PC-9 (cell line): ENCODE measurements at regions not wholly inside any gene's neighbourhood (a gene's known extent, or its start where the extent isn't known, plus 50 kb on each side); places are given as distances from the start of the nearest gene placed in this dataset.
"Not testable (repeated sequence)": the region's sequence is repeated elsewhere in the genome, so short reads cannot be mapped to it uniquely, and the experiment has no call there.

Experiments used
- BruUV-seq: library from RNA; stranded (reverse); fragments of 400-500 nt; replicated peaks from 2 replicates; lab custom pipeline; 2021; lab: Mats Ljungman, UMichigan
- CTCF ChIA-PET: fragments of 300-600 bp; sonication (Branson Sonifier 250); formaldehyde crosslinking; loops from one replicate; lab custom pipeline; 2022; ENCODE audit warnings: antibody characterized with exemption; lab: Charles Lee
- POLR2A ChIA-PET: fragments of 300-600 bp; sonication (Branson Sonifier 250); formaldehyde crosslinking; loops from one replicate; lab custom pipeline; 2022; ENCODE audit warnings: antibody characterized with exemption; ENCODE audit not compliant: unreplicated experiment; lab: Charles Lee
- DNase-seq, 2 experiments: peaks; one replicate each; pipeline versions ENCODE4 v3.0.0 to v3.0.0-alpha.2; 2015 to 2022; ENCODE audit warnings: mixed read lengths in 1 of 2
- H2AFZ ChIP-seq: fragments of 200-600 bp; sonication (generic); 2 replicates; pipeline ENCODE4 v1.8.1; 2017; ENCODE audit warnings: antibody characterized with exemption
- H3F3A ChIP-seq: fragments of 200-600 bp; sonication (generic); 2 replicates; pipeline ENCODE4 v1.8.1; 2017; ENCODE audit warnings: antibody characterized with exemption, mild to moderate bottlenecking, low read depth; ENCODE audit not compliant: insufficient read depth
- H3K27ac ChIP-seq: fragments of 200-600 bp; sonication (generic); 2 replicates; pipeline ENCODE4 v1.6.1; 2016; ENCODE audit warnings: mixed run types
- H3K27me3 ChIP-seq: fragments of 200-600 bp; sonication (generic); 2 replicates; pipeline ENCODE4 v1.6.1; 2016; ENCODE audit warnings: low read depth, mixed run types; ENCODE audit not compliant: insufficient read depth
- H3K36me3 ChIP-seq: fragments of 200-600 bp; sonication (generic); 2 replicates; pipeline ENCODE4 v1.6.1; 2016; ENCODE audit warnings: low read depth, mixed run types
- H3K4me1 ChIP-seq: fragments of 200-600 bp; sonication (generic); replicated peaks from 2 replicates; pipeline ENCODE4 v1.6.1; 2016; ENCODE audit warnings: mixed run types; ENCODE audit not compliant: insufficient read depth
- H3K4me2 ChIP-seq: fragments of 200-600 bp; sonication (generic); 2 replicates; pipeline ENCODE4 v1.6.1; 2017; ENCODE audit warnings: mixed run types
- H3K4me3 ChIP-seq: fragments of 200-600 bp; sonication (generic); 2 replicates; pipeline ENCODE4 v1.6.1; 2016; ENCODE audit warnings: mixed run types
- H3K79me2 ChIP-seq: fragments of 200-600 bp; sonication (generic); 2 replicates; pipeline ENCODE4 v1.6.1; 2017; ENCODE audit warnings: low read depth, mixed run types
- H3K9me2 ChIP-seq: fragments of 200-600 bp; sonication (generic); 2 replicates; pipeline ENCODE4 v1.8.1; 2017; ENCODE audit warnings: mild to moderate bottlenecking; ENCODE audit not compliant: insufficient read depth
- H3K9me3 ChIP-seq: fragments of 200-600 bp; sonication (generic); 2 replicates; pipeline ENCODE4 v1.8.1; 2016; ENCODE audit warnings: low read depth; ENCODE audit not compliant: insufficient read depth
- H4K20me1 ChIP-seq: fragments of 200-600 bp; sonication (generic); 2 replicates; pipeline ENCODE4 v1.8.1; 2017; ENCODE audit not compliant: insufficient read depth
- CTCF ChIP-seq: fragments of 200-600 bp; sonication (generic); conservative IDR thresholded peaks from 2 replicates; pipeline ENCODE4 v1.6.1; 2017; ENCODE audit warnings: mixed run types, antibody characterized with exemption, mild to moderate bottlenecking, moderate library complexity
- EZH2 ChIP-seq: fragments of 200-600 bp; sonication (generic); IDR thresholded peaks from 2 replicates; pipeline ENCODE4 v1.8.0; 2017; ENCODE audit warnings: antibody characterized with exemption, low read depth
- intact Hi-C: fragments of 100-400 bp; cut with micrococcal nuclease; formaldehyde crosslinking; loops from one replicate; pipeline ENCODE4 v1.10.0; 2022; ENCODE audit not compliant: unreplicated experiment

DNA sequence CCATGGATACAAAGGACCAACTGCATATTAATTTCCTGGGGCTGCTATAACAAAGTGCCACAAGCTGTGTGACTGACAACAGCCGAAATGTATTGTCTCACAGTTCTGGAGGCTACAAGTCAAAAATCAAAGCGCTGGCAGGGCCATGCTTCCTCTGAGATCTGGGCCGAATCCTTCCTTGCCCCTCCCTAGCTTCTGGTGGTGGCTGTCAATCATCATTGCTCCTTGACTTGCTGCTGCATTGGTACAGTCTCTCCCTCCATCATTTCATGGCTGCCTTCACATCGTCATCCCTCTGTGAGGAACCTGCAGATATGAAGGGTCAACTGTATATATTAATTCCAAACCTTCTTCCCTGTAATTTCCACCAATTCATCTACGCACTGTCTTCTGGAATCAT is 118.3 kb downstream of the EXOC5 start:
- Histone ChIP-seq H4K20me1 (no peaks in the 10 kb centered on the region), H3K4me1 (peaks cover 5% of the 10 kb centered on the region; the same call in 1 of the 2 replicates), H3K4me3 (no peak overlapping the region), H3K27me3 (no peaks in the 10 kb centered on the region), H3K4me2 (no peak overlapping the region), H3K79me2 (no peaks in the 10 kb centered on the region), H3K9me2 (no peaks in the 10 kb centered on the region), H2AFZ (0 out of 2 replicates have a peak overlapping the region, but pooled peaks have one; percentile 8), H3K9me3 (no peaks in the 10 kb centered on the region), H3F3A (no peaks in the 10 kb centered on the region), H3K36me3 (no peaks in the 10 kb centered on the region), H3K27ac (no peak overlapping the region)
- DNase-seq: no peak
- BruUV-seq: no TSS peak
- intact Hi-C loops: no loop called here
- ChIA-PET POLR2A (no interaction called here), CTCF (no interaction called here)
- TF ChIP-seq CTCF (no peak), EZH2 (no peak)

GRCh38 chr14:57139173-57139572 is 129.5 kb downstream of the EXOC5 start:
- TF ChIP-seq CTCF (no peak), EZH2 (no peak)
- Histone ChIP-seq H3F3A (no peaks in the 10 kb centered on the region), H3K4me3 (no peak overlapping the region), H3K27ac (no peak overlapping the region), H2AFZ (no peak overlapping the region), H3K27me3 (no peaks in the 10 kb centered on the region), H3K9me2 (no peaks in the 10 kb centered on the region), H3K36me3 (no peaks in the 10 kb centered on the region), H3K9me3 (no peaks in the 10 kb centered on the region), H4K20me1 (no peaks in the 10 kb centered on the region), H3K4me2 (no peak overlapping the region), H3K4me1 (no peaks in the 10 kb centered on the region), H3K79me2 (no peaks in the 10 kb centered on the region)
- no TSS peak for BruUV-seq
- ChIA-PET POLR2A (no interaction called here), CTCF (no interaction called here)
- DNase-seq: no peak
- intact Hi-C loops: no loop called here

DNA sequence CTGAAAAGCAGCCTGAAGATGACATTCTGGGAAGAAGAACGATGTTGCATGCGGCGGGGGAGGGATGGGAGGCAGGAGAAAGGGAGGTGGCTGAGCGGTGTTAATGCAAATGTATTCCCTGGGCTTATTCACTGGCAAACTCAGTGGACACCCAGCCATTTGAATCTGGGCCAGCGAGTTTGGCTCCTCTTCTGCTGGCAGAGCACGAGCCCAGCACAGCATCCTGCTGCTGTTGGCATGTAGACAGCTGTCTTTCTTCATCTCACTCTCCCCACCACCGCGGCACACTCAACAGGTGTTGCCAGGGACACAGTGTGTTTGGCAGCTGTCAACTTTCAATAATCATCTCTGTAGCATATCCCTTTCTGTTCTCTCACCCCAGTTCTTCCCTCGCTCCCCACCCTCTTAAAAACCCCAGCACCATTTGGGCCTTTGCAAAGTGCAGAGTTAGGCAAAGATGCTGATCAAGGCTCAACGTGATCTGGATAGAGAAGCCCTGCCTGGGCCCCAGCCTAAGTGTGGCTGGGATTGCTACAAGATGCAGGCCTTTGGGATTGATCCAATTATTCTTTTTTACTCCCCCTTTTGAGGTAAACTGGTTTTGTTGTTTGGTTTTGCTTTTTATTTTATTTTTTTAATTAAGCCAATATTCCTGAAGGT is 131.9 kb downstream of the EXOC5 start:
- DNase-seq: no peak
- Histone ChIP-seq H3K36me3 (no peaks in the 10 kb centered on the region), H4K20me1 (no peaks in the 10 kb centered on the region), H3K4me1 (no peaks in the 10 kb centered on the region), H3K79me2 (no peaks in the 10 kb centered on the region), H3K4me2 (no peak overlapping the region), H3K27me3 (no peaks in the 10 kb centered on the region), H3K9me3 (no peaks in the 10 kb centered on the region), H3K27ac (no peak overlapping the region), H3F3A (no peaks in the 10 kb centered on the region), H2AFZ (no peak overlapping the region), H3K9me2 (no peaks in the 10 kb centered on the region), H3K4me3 (no peak overlapping the region)
- no TSS peak for BruUV-seq
- intact Hi-C loops: no loop called here
- POLR2A ChIA-PET: no interaction called here
- TF ChIP-seq CTCF: no peak
- TF ChIP-seq EZH2: no peak
- CTCF ChIA-PET: no interaction called here

DNA sequence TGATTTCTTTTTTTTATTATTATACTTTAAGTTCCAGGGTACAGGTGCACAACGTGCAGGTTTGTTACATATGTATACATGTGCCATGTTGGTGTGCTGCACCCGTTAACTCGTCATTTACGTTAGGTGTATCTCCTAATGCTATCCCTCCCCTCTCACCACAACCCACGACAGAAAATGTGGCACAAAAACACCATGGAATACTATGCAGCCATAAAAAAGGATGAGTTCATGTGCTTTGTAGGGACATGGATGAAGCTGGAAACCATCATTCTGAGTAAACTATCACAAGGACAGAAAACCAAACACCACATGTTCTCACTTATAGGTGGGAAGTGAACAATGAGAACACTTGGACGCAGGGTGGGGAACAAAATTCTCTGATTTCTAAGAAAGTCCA is 140.9 kb downstream of the EXOC5 start:
- BruUV-seq, H3K27me3 ChIP-seq, H3K4me2 ChIP-seq, H4K20me1 ChIP-seq, intact Hi-C loops, H3K9me3 ChIP-seq, DNase-seq, H3K4me1 ChIP-seq, H3K9me2 ChIP-seq, H3K36me3 ChIP-seq, CTCF ChIA-PET, H3F3A ChIP-seq, H2AFZ ChIP-seq, H3K4me3 ChIP-seq, POLR2A ChIA-PET, H3K79me2 ChIP-seq, H3K27ac ChIP-seq: not testable (repeated sequence)
